ENCODE measurements at regions not wholly inside any gene's neighbourhood (a gene's known extent, or its start where the extent isn't known, plus 50 kb on each side); places are given as distances from the start of the nearest gene placed in this dataset.

DNA sequence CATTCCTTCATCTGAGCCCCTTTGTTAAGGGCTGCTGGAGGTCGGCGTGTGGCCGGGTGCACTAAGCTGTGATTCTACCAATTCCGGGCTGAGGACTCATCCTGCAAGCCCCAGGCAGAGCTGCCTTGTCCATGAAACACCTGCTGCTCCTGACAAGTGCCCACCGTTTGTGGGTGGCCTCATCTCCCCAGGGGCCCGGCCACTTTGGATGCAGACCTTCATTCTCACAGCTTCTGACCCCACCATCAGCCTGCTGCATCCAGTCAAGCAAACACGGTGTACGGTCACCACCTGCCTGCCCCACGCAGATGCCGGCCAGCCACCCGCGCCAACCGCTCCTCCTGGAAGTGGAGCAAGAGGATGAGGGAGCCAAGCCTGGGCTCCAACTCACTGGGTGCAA, 382.7 kb downstream of the THBS2 start:
- TF ChIP-seq CTCF (IDR thresholded peaks at IDR 0.05) (no peak), POLR2A (IDR thresholded peaks at IDR 0.05) (no peak)
